ENCODE measurements at regions not wholly inside any gene's neighbourhood (a gene's known extent, or its start where the extent isn't known, plus 50 kb on each side); places are given as distances from the start of the nearest gene placed in this dataset.
"Not testable (repeated sequence)": the region's sequence is repeated elsewhere in the genome, so short reads cannot be mapped to it uniquely, and the experiment has no call there.

- DNase-seq, result no peak
Observed at GRCh38 chr9:78383130-78383529, 86.2 kb downstream of the PSAT1 start.

GRCh38 chr9:78386348-78386747 is 89.4 kb downstream of the PSAT1 start:
- no peak for DNase-seq

GRCh38 chr9:78386773-78387172 is 89.8 kb downstream of the PSAT1 start:
- peak; percentile 29 for DNase-seq

GRCh38 chr9:78393340-78393739 is 96.4 kb downstream of the PSAT1 start:
- DNase-seq, result no peak

GRCh38 chr9:78393932-78394331 is 97.0 kb downstream of the PSAT1 start:
- no peak for DNase-seq

- DNase-seq, result no peak
Observed at GRCh38 chr9:78396087-78396486, 99.2 kb downstream of the PSAT1 start.

GRCh38 chr9:78397045-78397444 is 100.1 kb downstream of the PSAT1 start:
- no peak for DNase-seq

GRCh38 chr9:78397454-78397853 is 100.5 kb downstream of the PSAT1 start:
- no peak for DNase-seq

GRCh38 chr9:78399153-78399552 is 102.2 kb downstream of the PSAT1 start:
- DNase-seq, result no peak

GRCh38 chr9:78400496-78400895 is 103.6 kb downstream of the PSAT1 start:
- no peak for DNase-seq

- no peak for DNase-seq
Observed at GRCh38 chr9:78405461-78405860, 108.5 kb downstream of the PSAT1 start.

- DNase-seq, result no peak
Observed at GRCh38 chr9:78406146-78406545, 109.2 kb downstream of the PSAT1 start.

GRCh38 chr9:78406933-78407332 is 110.0 kb downstream of the PSAT1 start:
- no peak for DNase-seq

GRCh38 chr9:78407636-78408312 is 110.8 kb downstream of the PSAT1 start:
- DNase-seq, result no peak

GRCh38 chr9:78408388-78408787 is 111.5 kb downstream of the PSAT1 start:
- no peak for DNase-seq

- DNase-seq, result not testable (repeated sequence)
Observed at GRCh38 chr9:78409928-78410510, 113.1 kb downstream of the PSAT1 start.

- DNase-seq, result no peak
Observed at GRCh38 chr9:78422309-78422708, 125.4 kb downstream of the PSAT1 start.

- DNase-seq, result no peak
Observed at GRCh38 chr9:78424299-78424698, 127.4 kb downstream of the PSAT1 start.

GRCh38 chr9:78428640-78429039 is 131.7 kb downstream of the PSAT1 start:
- no peak for DNase-seq

GRCh38 chr9:78430387-78430786 is 133.5 kb downstream of the PSAT1 start:
- no peak for DNase-seq

- DNase-seq, result not testable (repeated sequence)
Observed at GRCh38 chr9:78431039-78431438, 134.1 kb downstream of the PSAT1 start.

GRCh38 chr9:78436873-78437272 is 139.9 kb downstream of the PSAT1 start:
- no peak for DNase-seq

GRCh38 chr9:78437296-78437695 is 140.4 kb downstream of the PSAT1 start:
- no peak for DNase-seq

GRCh38 chr9:78437806-78438205 is 140.9 kb downstream of the PSAT1 start:
- DNase-seq, result no peak

- DNase-seq, result no peak
Observed at GRCh38 chr9:78438211-78438610, 141.3 kb downstream of the PSAT1 start.
